ENCODE measurements at regions not wholly inside any gene's neighbourhood (a gene's known extent, or its start where the extent isn't known, plus 50 kb on each side); places are given as distances from the start of the nearest gene placed in this dataset.
"Not testable (repeated sequence)": the region's sequence is repeated elsewhere in the genome, so short reads cannot be mapped to it uniquely, and the experiment has no call there.

- DNase-seq: no peak
These were observed 160.4 kb downstream of the UACA start for GRCh38 chr15:70602834-70603560.

- no peak for DNase-seq
These were observed 161.1 kb downstream of the UACA start for GRCh38 chr15:70602281-70602680.

GRCh38 chr15:70597945-70598344 lies 165.4 kb downstream of the UACA start:
- no peak for DNase-seq

GRCh38 chr15:70597056-70597603 lies 166.2 kb downstream of the UACA start:
- no peak for DNase-seq

- no peak for DNase-seq
These were observed 166.9 kb downstream of the UACA start for GRCh38 chr15:70596354-70597055.

GRCh38 chr15:70593795-70594194 lies 169.6 kb downstream of the UACA start:
- DNase-seq: no peak

GRCh38 chr15:70589728-70590127 lies 173.6 kb downstream of the UACA start:
- no peak for DNase-seq

- DNase-seq: no peak
These were observed 174.1 kb downstream of the UACA start for GRCh38 chr15:70589221-70589620.

- no peak for DNase-seq
These were observed 174.7 kb downstream of the UACA start for GRCh38 chr15:70588613-70589012.

- DNase-seq: no peak
These were observed 175.3 kb downstream of the UACA start for GRCh38 chr15:70587896-70588567.

- DNase-seq: not testable (repeated sequence)
These were observed 176.2 kb downstream of the UACA start for GRCh38 chr15:70587012-70587634.

GRCh38 chr15:70586241-70586640 lies 177.1 kb downstream of the UACA start:
- no peak for DNase-seq

- no peak for DNase-seq
These were observed 177.7 kb downstream of the UACA start for GRCh38 chr15:70585707-70586034.

- peak; percentile 71 for DNase-seq
These were observed 178.3 kb downstream of the UACA start for GRCh38 chr15:70584838-70585706.

GRCh38 chr15:70584441-70584837 lies 178.9 kb downstream of the UACA start:
- no peak for DNase-seq

- DNase-seq: no peak
These were observed 180.4 kb downstream of the UACA start for GRCh38 chr15:70583006-70583405.

- DNase-seq: no peak
These were observed 181.0 kb downstream of the UACA start for GRCh38 chr15:70582143-70582945.

GRCh38 chr15:70580958-70581357 lies 182.4 kb downstream of the UACA start:
- no peak for DNase-seq

- DNase-seq: no peak
These were observed 183.1 kb downstream of the UACA start for GRCh38 chr15:70580286-70580685.

- DNase-seq: no peak
These were observed 183.6 kb downstream of the UACA start for GRCh38 chr15:70579766-70580165.

GRCh38 chr15:70578196-70578595 lies 185.2 kb downstream of the UACA start:
- no peak for DNase-seq

Measured in right kidney (tissue), 1 donor.